H9 (cell line): ENCODE measurements at regions not wholly inside any gene's neighbourhood (a gene's known extent, or its start where the extent isn't known, plus 50 kb on each side); places are given as distances from the start of the nearest gene placed in this dataset.

Experiments
- DNase-seq: peaks from one replicate; pipeline ENCODE4 v3.0.0-alpha.2; 2017
- H2AFZ ChIP-seq: one replicate; pipeline ENCODE4 v1.6.1; 2013; ENCODE audit warnings: mild to moderate bottlenecking, low read length, control low read depth, moderate library complexity
- H2AK5ac ChIP-seq: 2 replicates; pipeline ENCODE4 v1.6.1; 2013; ENCODE audit warnings: low read length, control low read depth, mixed read lengths; ENCODE audit not compliant: insufficient read length
- H2BK120ac ChIP-seq: one replicate; pipeline ENCODE4 v1.6.1; 2013; ENCODE audit warnings: low read depth, mild to moderate bottlenecking, low read length, control low read depth, inconsistent platforms; ENCODE audit not compliant: poor library complexity, severe bottlenecking
- H2BK12ac ChIP-seq: 2 replicates; pipeline ENCODE4 v1.6.1; 2013; ENCODE audit warnings: low read length, control low read depth, mixed read lengths, low read depth; ENCODE audit not compliant: insufficient read length
- H2BK15ac ChIP-seq: 2 replicates; pipeline ENCODE4 v1.6.1; 2013; ENCODE audit warnings: low read depth, low read length, control low read depth
- H2BK20ac ChIP-seq: one replicate; pipeline ENCODE4 v1.6.1; 2013; ENCODE audit warnings: low read depth, mild to moderate bottlenecking, low read length, control low read depth, inconsistent platforms; ENCODE audit not compliant: poor library complexity, severe bottlenecking
- H2BK5ac ChIP-seq: 2 replicates; pipeline ENCODE4 v1.6.1; 2013; ENCODE audit warnings: low read length, control low read depth, mixed read lengths; ENCODE audit not compliant: insufficient read length
- H3K14ac ChIP-seq: 2 replicates; pipeline ENCODE4 v1.6.1; 2013; ENCODE audit warnings: low read length, control low read depth; ENCODE audit not compliant: insufficient read depth
- H3K18ac ChIP-seq: 2 replicates; pipeline ENCODE4 v1.6.1; 2013; ENCODE audit warnings: low read depth, mild to moderate bottlenecking, mixed read lengths, low read length, control low read depth; ENCODE audit not compliant: insufficient read length
- H3K23ac ChIP-seq: 2 replicates; pipeline ENCODE4 v1.6.1; 2013; ENCODE audit warnings: low read length, control low read depth, mixed read lengths, low read depth; ENCODE audit not compliant: insufficient read length
- H3K23me2 ChIP-seq: 2 replicates; pipeline ENCODE4 v1.6.1; 2013; ENCODE audit warnings: low read depth, mild to moderate bottlenecking, mixed read lengths, low read length, control low read depth; ENCODE audit not compliant: insufficient read length, poor library complexity, severe bottlenecking
- H3K27ac ChIP-seq: 2 replicates; pipeline ENCODE4 v1.5.1; 2013; ENCODE audit warnings: low read length, control low read depth, mixed read lengths, low read depth; ENCODE audit not compliant: insufficient read length
- H3K27me3 ChIP-seq: 2 replicates; pipeline ENCODE4 v1.6.1; 2013; ENCODE audit warnings: low read length, control low read depth, inconsistent platforms; ENCODE audit not compliant: insufficient read depth
- H3K4ac ChIP-seq: 2 replicates; pipeline ENCODE4 v1.6.1; 2013; ENCODE audit warnings: low read depth, mild to moderate bottlenecking, control low read depth, inconsistent platforms, low read length, moderate library complexity
- H3K4me1 ChIP-seq: 2 replicates; pipeline ENCODE4 v1.6.1; 2013; ENCODE audit warnings: low read length, control low read depth, inconsistent platforms; ENCODE audit not compliant: insufficient read depth
- H3K4me2 ChIP-seq: 2 replicates; pipeline ENCODE4 v1.6.1; 2013; ENCODE audit warnings: low read length, control low read depth, mixed read lengths; ENCODE audit not compliant: insufficient read length, insufficient read depth
- H3K56ac ChIP-seq: 2 replicates; pipeline ENCODE4 v1.6.1; 2013; ENCODE audit warnings: low read depth, mild to moderate bottlenecking, mixed read lengths, low read length, control low read depth; ENCODE audit not compliant: insufficient read length
- H3K79me1 ChIP-seq: 2 replicates; pipeline ENCODE4 v1.6.1; 2013; ENCODE audit warnings: low read depth, mild to moderate bottlenecking, moderate library complexity, low read length, control low read depth, inconsistent platforms; ENCODE audit not compliant: insufficient read depth, poor library complexity, severe bottlenecking
- H3K79me2 ChIP-seq: 2 replicates; pipeline ENCODE4 v1.6.1; 2013; ENCODE audit warnings: low read length, control low read depth, inconsistent platforms; ENCODE audit not compliant: insufficient read depth
- H3K9ac ChIP-seq: 2 replicates; pipeline ENCODE4 v1.6.1; 2013; ENCODE audit warnings: low read length, control low read depth, mixed read lengths; ENCODE audit not compliant: insufficient read length; ENCODE audit errors: extremely low read depth
- H3K9me3 ChIP-seq: one replicate; pipeline ENCODE4 v1.6.1; 2013; ENCODE audit warnings: low read depth, low read length, inconsistent platforms; ENCODE audit not compliant: control insufficient read depth
- H3T11ph ChIP-seq: one replicate; pipeline ENCODE4 v1.6.1; 2013; ENCODE audit warnings: mild to moderate bottlenecking, low read length, control low read depth, inconsistent platforms
- H4K20me1 ChIP-seq: one replicate; pipeline ENCODE4 v1.6.1; 2013; ENCODE audit not compliant: control insufficient read depth, insufficient read length, insufficient read depth
- H4K5ac ChIP-seq: 2 replicates; pipeline ENCODE4 v1.6.1; 2013; ENCODE audit warnings: low read depth, mild to moderate bottlenecking, mixed read lengths, low read length, control low read depth; ENCODE audit not compliant: insufficient read length
- H4K8ac ChIP-seq: replicated peaks from 2 replicates; pipeline ENCODE4 v1.6.1; 2013; ENCODE audit warnings: low read length, control low read depth, mixed read lengths, low read depth; ENCODE audit not compliant: insufficient read length
- H4K91ac ChIP-seq: 2 replicates; pipeline ENCODE4 v1.6.1; 2013; ENCODE audit warnings: low read depth, mild to moderate bottlenecking, moderate library complexity, mixed read lengths, low read length, control low read depth; ENCODE audit not compliant: insufficient read length
- H3K27ac Mint-ChIP-seq, 3 experiments: 2 replicates in 2 of 3; 3 replicates in 1 of 3; pipeline ENCODE4 v1.8.0; 2020 to 2021; ENCODE audit warnings: mixed read lengths in 3 of 3, mild to moderate bottlenecking in 1 of 3, moderate library complexity in 1 of 3
- H3K27me3 Mint-ChIP-seq: 2 replicates; pipeline ENCODE4 v1.8.0; 2021; ENCODE audit warnings: low read depth, mild to moderate bottlenecking, moderate library complexity, mixed read lengths
- H3K36me3 Mint-ChIP-seq, 3 experiments: 2 replicates in 2 of 3; 3 replicates in 1 of 3; pipeline ENCODE4 v1.8.0; 2020 to 2021; ENCODE audit warnings: low read depth in 3 of 3, mixed read lengths in 3 of 3; ENCODE audit not compliant: insufficient read depth in 1 of 3
- H3K4me1 Mint-ChIP-seq, 2 experiments: 2 replicates each; pipeline ENCODE4 v1.8.0; 2020; ENCODE audit warnings: mixed read lengths in 2 of 2
- H3K4me3 Mint-ChIP-seq, 2 experiments: 2 replicates in 1 of 2; 3 replicates in 1 of 2; pipeline ENCODE4 v1.8.0; 2020 to 2021; ENCODE audit warnings: mild to moderate bottlenecking in 2 of 2, mixed read lengths in 2 of 2, moderate library complexity in 1 of 2
- H3K9me3 Mint-ChIP-seq, 2 experiments: 2 replicates in 1 of 2; 3 replicates in 1 of 2; pipeline ENCODE4 v1.8.0; 2020; ENCODE audit warnings: mild to moderate bottlenecking in 2 of 2, mixed read lengths in 2 of 2, moderate library complexity in 1 of 2
- CTCF ChIP-seq: fragments of 200-600 bp; sonication (generic); conservative IDR thresholded peaks from 3 replicates; pipeline ENCODE4 v1.8.0; 2021; ENCODE audit warnings: antibody characterized with exemption, mild to moderate bottlenecking
- WGBS: extraction: QIAGEN DNeasy Blood & Tissue Kit; methylation state at CpG from one replicate; pipeline ENCODE4 v1.1.7; 2013; ENCODE audit warnings: missing lambda C conversion rate, low lambda C conversion rate, mixed read lengths; ENCODE audit not compliant: insufficient read length; ENCODE audit errors: extremely low coverage; 5-methylcytosine and 5-hydroxymethylcytosine counted together

DNA sequence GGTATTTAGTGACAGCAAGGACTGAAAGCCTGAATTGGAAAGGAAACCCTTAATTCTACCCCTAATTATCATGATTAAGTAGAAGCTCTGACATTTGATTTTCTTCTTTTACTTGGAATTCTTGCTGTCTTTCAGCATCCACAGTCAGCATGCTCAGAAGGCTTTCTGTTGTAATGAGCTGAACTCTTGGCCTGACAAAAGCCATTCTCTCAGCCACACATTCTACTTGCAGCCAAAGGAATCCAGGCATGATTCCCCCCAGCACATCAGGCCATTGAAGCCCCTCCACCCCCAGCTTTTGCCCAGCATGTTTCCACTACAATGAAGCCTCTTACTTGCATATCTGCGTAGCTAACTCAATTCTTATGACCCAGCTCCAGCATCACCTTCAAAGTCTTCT lies 94.3 kb upstream of the FRMD4A start:
- H2BK20ac ChIP-seq: no peak overlapping the region
- H3K27ac Mint-ChIP-seq: peak overlapping the region in 2 of 3 experiments; percentile 58 to 96; a peak in 3 of 7 replicates

More for the DNA sequence above, 94.3 kb upstream of the FRMD4A start:
- Histone ChIP-seq H2BK120ac (no peak overlapping the region), H3K27ac (peak overlapping the region; percentile 11), H3K56ac (no peak overlapping the region), H3K27me3 (no peaks in the 10 kb centered on the region), H3K9ac (no peak overlapping the region), H2AFZ (no peak overlapping the region), H3K4me2 (no peak overlapping the region), H3K23me2 (no peaks in the 10 kb centered on the region), H3K4me1 (peaks cover 8% of the 10 kb centered on the region), H3K79me2 (no peaks in the 10 kb centered on the region), H2BK5ac (no peak overlapping the region), H3K18ac (no peak overlapping the region), H4K8ac (no peak overlapping the region), H3T11ph (no peak overlapping the region), H2BK12ac (no peak overlapping the region), H3K14ac (no peak overlapping the region), H2AK5ac (no peak overlapping the region), H3K23ac (no peak overlapping the region), H3K79me1 (no peaks in the 10 kb centered on the region), H2BK15ac (no peak overlapping the region), H4K91ac (no peak overlapping the region), H4K5ac (no peak overlapping the region), H4K20me1 (no peaks in the 10 kb centered on the region), H3K4ac (no peak overlapping the region), H3K9me3 (no peaks in the 10 kb centered on the region)
- no peak for DNase-seq
- no CpG with 5 or more reads among the region's 1 CpG for WGBS
- TF ChIP-seq CTCF: no peak
- H3K4me3 Mint-ChIP-seq: no peak overlapping the region
- H3K4me1 Mint-ChIP-seq: peaks cover 39 to 53% of the 10 kb centered on the region in 2 experiments
- no peaks in the 10 kb centered on the region for H3K27me3 Mint-ChIP-seq
- peaks cover 11 to 12% of the 10 kb centered on the region in 2 experiments for H3K9me3 Mint-ChIP-seq
- H3K36me3 Mint-ChIP-seq: peaks cover 0 to 13% (median 11%) of the 10 kb centered on the region in 3 experiments; a peak in 5 of 7 replicates
